ENCODE measurements at regions not wholly inside any gene's neighbourhood (a gene's known extent, or its start where the extent isn't known, plus 50 kb on each side); places are given as distances from the start of the nearest gene placed in this dataset.

DNA sequence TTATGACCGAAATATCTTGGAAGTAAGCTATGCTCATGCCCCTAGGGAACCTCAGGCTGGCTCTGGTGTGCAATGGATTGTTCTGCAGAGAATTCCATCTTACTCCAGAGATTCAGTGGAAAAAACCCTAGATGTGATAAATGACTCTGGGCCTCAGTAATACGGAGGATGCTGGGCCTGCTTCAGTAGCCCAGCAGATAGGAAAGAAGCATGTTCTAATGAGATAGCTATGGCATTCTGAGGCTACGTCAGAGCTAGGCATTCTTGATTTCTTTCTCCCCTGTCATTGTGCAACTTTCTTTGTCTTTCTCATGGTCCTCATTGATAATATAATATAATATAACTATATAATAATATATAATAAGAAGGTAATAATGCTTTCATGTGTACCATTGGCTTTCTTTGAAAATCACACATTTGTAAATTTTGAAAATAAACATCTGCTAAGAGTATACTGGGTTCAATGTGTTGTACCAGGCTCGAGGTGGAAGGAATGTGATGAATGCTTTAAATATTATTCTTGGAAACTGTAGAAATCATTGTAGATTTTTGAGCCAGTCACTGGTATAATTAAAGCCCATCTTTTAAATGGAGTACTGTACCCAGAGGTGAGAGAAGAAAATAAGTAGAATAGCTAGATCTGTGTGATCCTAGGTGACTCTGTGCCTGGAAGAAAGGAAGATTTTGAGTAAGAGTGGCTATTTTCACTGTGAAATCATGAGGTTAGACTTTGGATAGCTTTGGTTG lies 152.0 kb downstream of the IL15 start:
- no peaks in the 10 kb centered on the region for H3K23me2 ChIP-seq (ENCODE audit: insufficient read length, low read depth, low read length, poor library complexity, severe bottlenecking)
- no peak overlapping the region for H2BK15ac ChIP-seq (ENCODE audit: low read depth, low read length)
- no peak overlapping the region for H3K4me2 ChIP-seq (ENCODE audit: insufficient read depth, insufficient read length, low read length)
- H3K27ac ChIP-seq (ENCODE audit: insufficient read length, low read depth, low read length), result no peak overlapping the region
- no peaks in the 10 kb centered on the region for H3K79me2 ChIP-seq (ENCODE audit: insufficient read depth, low read length)
- H2BK120ac ChIP-seq (ENCODE audit: low read depth, low read length, poor library complexity, severe bottlenecking), result no peak overlapping the region
- H2AK5ac ChIP-seq (ENCODE audit: insufficient read length, low read length), result no peak overlapping the region
- H3K23ac ChIP-seq (ENCODE audit: insufficient read length, low read depth, low read length), result no peak overlapping the region
- H3K79me1 ChIP-seq (ENCODE audit: insufficient read depth, low read depth, low read length, poor library complexity, severe bottlenecking), result no peaks in the 10 kb centered on the region
- Mint-ChIP-seq H3K4me1 (no peaks in the 10 kb centered on the region), H3K27ac (no peak overlapping the region), H3K9me3 (no peaks in the 10 kb centered on the region), H3K27me3 (ENCODE audit: low read depth) (no peaks in the 10 kb centered on the region), H3K36me3 (ENCODE audit: insufficient read depth in 1 of 3, low read depth in 3 of 3) (peaks cover 0 to under 1% (median 0%) of the 10 kb centered on the region in 3 experiments; a peak in 1 of 7 replicates), H3K4me3 (no peak overlapping the region)
- no peak overlapping the region for H4K91ac ChIP-seq (ENCODE audit: insufficient read length, low read depth, low read length)
- no peak overlapping the region for H4K8ac ChIP-seq (replicated peaks; ENCODE audit: insufficient read length, low read depth, low read length)
- no peak for DNase-seq
- H2BK5ac ChIP-seq (ENCODE audit: insufficient read length, low read length), result no peak overlapping the region
- no peaks in the 10 kb centered on the region for H3K4me1 ChIP-seq (ENCODE audit: insufficient read depth, low read length)
- H2BK12ac ChIP-seq (ENCODE audit: insufficient read length, low read depth, low read length), result no peak overlapping the region
- no peaks in the 10 kb centered on the region for H3K9me3 ChIP-seq (ENCODE audit: control insufficient read depth, low read depth, low read length)
- H3K14ac ChIP-seq (ENCODE audit: insufficient read depth, low read length), result no peak overlapping the region
- no CpG with 5 or more reads among the region's 4 CpGs for WGBS (ENCODE audit: extremely low coverage, insufficient read length, low lambda C conversion rate)
- no peaks in the 10 kb centered on the region for H3K27me3 ChIP-seq (ENCODE audit: insufficient read depth, low read length)
- H2AFZ ChIP-seq (ENCODE audit: low read length), result no peak overlapping the region
- no peak overlapping the region for H3T11ph ChIP-seq (ENCODE audit: low read length)
- no peak overlapping the region for H2BK20ac ChIP-seq (ENCODE audit: low read depth, low read length, poor library complexity, severe bottlenecking)
- no peak overlapping the region for H3K9ac ChIP-seq (ENCODE audit: extremely low read depth, insufficient read length, low read length)
- no peaks in the 10 kb centered on the region for H4K20me1 ChIP-seq (ENCODE audit: control insufficient read depth, insufficient read depth, insufficient read length)
- H3K4ac ChIP-seq (ENCODE audit: low read depth, low read length), result no peak overlapping the region
- no peak overlapping the region for H4K5ac ChIP-seq (ENCODE audit: insufficient read length, low read depth, low read length)
- TF ChIP-seq, protein P1, sequence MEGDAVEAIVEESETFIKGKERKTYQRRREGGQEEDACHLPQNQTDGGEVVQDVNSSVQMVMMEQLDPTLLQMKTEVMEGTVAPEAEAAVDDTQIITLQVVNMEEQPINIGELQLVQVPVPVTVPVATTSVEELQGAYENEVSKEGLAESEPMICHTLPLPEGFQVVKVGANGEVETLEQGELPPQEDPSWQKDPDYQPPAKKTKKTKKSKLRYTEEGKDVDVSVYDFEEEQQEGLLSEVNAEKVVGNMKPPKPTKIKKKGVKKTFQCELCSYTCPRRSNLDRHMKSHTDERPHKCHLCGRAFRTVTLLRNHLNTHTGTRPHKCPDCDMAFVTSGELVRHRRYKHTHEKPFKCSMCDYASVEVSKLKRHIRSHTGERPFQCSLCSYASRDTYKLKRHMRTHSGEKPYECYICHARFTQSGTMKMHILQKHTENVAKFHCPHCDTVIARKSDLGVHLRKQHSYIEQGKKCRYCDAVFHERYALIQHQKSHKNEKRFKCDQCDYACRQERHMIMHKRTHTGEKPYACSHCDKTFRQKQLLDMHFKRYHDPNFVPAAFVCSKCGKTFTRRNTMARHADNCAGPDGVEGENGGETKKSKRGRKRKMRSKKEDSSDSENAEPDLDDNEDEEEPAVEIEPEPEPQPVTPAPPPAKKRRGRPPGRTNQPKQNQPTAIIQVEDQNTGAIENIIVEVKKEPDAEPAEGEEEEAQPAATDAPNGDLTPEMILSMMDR (conservative IDR thresholded peaks at IDR 0.05), result no peak
- H3K18ac ChIP-seq (ENCODE audit: insufficient read length, low read depth, low read length), result no peak overlapping the region
- H3K56ac ChIP-seq (ENCODE audit: insufficient read length, low read depth, low read length), result no peak overlapping the region

All from H9 (cell line).